ENCODE measurements at regions not wholly inside any gene's neighbourhood (a gene's known extent, or its start where the extent isn't known, plus 50 kb on each side); places are given as distances from the start of the nearest gene placed in this dataset.

- no peak for TF ChIP-seq POLR2A (IDR thresholded peaks at IDR 0.05)
- TF ChIP-seq CTCF (IDR thresholded peaks at IDR 0.05 in 8 of 11, conservative IDR thresholded peaks at IDR 0.05 in 3 of 11) = no peak
These were observed 1516.4 kb downstream of the TBC1D22A start for GRCh38 chr22:48278620-48279460.

Measured in spleen (tissue), 7 donors.